GM19452 (cell line): ENCODE measurements at regions not wholly inside any gene's neighbourhood (a gene's known extent, or its start where the extent isn't known, plus 50 kb on each side); places are given as distances from the start of the nearest gene placed in this dataset.
"Not testable (repeated sequence)": the region's sequence is repeated elsewhere in the genome, so short reads cannot be mapped to it uniquely, and the experiment has no call there.

Experiments used
- ATAC-seq: cut with Tn5 transposase; IDR thresholded peaks from one replicate; pipeline ENCODE4 v1.9.1; 2021; ENCODE audit not compliant: unreplicated experiment

DNA sequence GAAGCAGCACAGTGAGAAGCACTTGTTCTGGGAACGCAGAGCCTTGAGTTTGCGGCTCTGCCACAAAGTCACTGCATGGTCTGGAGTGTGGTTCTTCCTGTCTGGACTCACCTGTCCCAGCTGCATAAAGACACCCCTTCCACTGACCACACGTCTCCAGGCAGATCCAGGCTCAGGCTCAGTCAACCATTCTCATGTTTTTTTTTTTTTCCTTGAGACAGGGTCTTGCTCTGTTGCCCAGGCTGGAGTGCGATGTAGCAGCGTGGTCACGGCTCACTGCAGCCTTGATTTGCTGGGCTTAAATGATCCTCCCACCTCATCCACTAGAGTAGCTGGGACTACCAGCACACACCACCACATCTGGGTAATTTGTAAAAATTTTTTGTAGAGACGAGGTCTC lies 102.9 kb upstream of the KLF4 start:
- no peak for ATAC-seq

GRCh38 chr9:107591781-107592180 lies 102.2 kb upstream of the KLF4 start:
- ATAC-seq = no peak

DNA sequence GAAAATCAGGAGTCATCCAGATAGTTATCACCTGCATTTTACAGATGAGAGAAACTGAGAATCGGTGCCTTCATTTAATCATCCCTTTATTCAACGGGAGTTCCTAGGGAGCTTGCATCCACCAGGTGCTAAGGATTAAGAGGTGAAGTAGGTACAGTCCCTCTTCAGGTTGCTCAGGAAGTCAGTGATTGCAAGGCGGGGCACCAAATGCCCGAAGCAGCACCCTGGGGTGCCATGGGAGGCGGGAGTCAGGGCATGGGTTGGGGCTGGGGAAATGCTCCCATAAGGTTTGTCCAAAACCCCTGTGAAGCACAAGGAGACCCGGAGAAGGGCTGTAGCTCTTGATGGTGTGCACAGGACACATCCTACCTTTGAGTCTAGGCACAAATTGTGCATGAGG lies 98.8 kb upstream of the KLF4 start:
- ATAC-seq = no peak

DNA sequence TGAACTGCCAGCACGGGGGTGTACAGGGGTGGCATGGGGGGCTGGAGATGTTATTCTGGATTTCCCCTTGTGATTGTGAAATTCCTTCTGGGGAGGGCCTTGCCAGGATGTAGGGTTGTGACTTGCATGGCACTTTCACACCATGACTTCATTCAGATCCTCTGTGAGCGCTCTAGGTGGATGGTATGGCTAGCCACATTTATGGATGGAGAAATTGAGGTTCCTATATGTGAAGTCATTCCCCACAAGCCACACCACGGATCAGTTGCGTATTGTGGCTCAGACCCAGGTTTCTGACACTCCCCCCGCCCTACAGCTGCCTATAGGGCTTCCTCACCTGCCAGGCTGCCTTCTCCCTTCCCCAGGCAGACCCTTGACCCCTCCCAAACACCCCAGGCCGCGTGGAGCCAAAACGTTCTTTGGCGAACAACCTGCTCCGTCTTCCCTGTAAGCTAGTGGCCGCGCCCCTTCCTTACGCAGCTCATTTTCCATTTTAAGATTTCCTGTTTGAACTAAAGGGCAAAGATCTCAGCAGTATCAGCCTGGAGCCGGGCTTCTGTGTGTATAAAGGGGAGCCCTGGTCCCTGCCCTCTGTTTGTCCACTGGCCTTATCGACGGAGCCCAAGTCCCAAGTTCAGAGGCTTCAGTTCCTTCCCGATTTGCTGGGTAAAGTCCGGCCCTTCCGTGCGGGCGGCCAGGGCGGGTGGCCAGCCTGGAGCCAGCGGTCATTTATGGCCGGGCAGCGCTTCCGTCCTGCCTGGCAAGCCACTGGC lies 97.8 kb upstream of the KLF4 start:
- ATAC-seq = no peak

GRCh38 chr9:107586493-107586892 lies 96.9 kb upstream of the KLF4 start:
- no peak for ATAC-seq

- ATAC-seq = no peak
Observed at GRCh38 chr9:107585465-107585864, 95.9 kb upstream of the KLF4 start.

GRCh38 chr9:107584944-107585343 lies 95.4 kb upstream of the KLF4 start:
- ATAC-seq = no peak

GRCh38 chr9:107584186-107584585 lies 94.6 kb upstream of the KLF4 start:
- ATAC-seq = no peak

DNA sequence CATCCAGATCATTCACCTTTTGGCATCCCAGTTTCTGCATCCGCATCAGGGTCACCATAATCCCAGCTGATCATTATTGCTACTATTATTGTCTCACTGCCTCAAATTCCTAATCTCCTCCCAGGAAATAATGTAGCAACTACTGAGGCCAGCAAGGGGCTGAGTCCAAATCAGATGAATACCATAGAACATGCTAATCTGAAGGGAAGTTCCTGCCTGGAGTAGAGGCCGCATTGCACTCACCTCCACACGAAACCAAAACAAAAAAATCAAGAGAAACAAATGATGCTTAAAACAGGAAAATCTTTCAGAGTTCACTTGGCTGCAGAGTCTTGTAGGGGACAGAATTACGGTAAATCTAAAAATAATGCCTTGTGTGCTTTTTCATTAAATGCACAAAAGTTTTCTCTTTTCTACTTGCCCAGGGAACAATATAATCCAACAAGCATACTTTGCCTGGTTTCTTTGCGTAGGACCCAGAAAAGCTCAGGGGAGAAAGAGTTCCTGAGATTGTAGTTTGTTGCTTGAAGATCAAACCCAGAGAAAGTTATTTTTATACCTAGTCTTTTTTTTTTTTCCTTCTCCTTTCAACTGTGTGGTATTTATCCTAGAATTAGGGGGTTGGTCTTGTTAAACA lies 87.7 kb upstream of the KLF4 start:
- ATAC-seq = no peak

DNA sequence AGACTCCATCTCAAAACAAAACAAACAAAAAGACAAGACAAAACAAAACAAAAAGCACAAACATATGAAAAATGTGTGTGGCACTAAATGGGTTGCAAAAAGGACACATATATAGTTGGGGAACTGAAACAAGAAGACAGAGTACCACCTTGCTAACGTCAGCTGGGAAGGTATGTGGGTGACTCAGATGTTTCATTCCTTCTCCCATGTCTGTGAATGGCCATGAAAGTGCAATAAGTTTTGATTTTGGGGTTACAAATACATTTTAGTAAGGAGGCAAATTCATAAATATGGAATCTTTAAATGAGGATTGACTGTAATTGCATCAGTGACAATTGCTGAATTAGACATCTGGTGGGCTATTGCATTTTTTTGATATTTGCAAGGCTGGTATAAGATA lies 81.6 kb upstream of the KLF4 start:
- ATAC-seq = no peak

DNA sequence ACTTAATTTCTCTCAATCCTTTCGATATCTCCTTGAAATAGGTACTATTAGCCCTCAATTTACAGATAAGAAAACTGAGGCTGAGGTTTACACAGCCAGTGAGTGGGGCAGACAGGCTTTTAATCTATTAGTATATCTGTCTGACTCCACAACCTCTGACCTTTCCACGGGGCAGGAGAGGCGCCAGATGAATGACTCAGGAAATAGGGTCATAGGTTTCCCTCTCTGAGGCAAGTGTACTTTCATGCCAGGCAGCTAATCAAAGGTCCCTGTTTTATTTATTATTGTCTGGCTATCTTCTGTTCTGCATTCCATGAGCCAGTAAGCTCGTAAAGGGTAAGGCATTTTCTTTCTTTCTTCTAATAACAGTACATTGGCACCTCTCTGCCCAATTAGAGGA lies 79.6 kb upstream of the KLF4 start:
- ATAC-seq = no peak

GRCh38 chr9:107568406-107568805 lies 78.8 kb upstream of the KLF4 start:
- ATAC-seq = not testable (repeated sequence)

DNA sequence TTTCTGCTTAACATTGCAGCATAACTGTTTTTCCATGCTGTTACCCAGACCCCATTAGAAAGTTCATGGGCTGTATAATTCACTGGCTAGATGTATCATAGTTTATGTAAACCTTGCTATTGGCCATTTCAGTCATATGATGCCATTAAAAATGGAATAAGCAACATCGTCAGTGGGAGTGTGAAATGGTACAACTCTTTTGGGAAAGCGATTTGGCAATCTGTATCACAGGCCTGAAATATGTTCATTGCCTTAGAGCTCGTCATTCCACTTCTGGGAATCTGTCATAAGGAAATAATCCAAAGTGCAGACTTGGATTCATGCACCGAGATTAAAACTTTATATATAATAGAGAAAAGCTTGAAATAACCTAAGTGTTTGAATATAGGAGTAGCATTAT lies 77.9 kb upstream of the KLF4 start:
- ATAC-seq = no peak

GRCh38 chr9:107566611-107567061 lies 77.1 kb upstream of the KLF4 start:
- ATAC-seq = no peak

DNA sequence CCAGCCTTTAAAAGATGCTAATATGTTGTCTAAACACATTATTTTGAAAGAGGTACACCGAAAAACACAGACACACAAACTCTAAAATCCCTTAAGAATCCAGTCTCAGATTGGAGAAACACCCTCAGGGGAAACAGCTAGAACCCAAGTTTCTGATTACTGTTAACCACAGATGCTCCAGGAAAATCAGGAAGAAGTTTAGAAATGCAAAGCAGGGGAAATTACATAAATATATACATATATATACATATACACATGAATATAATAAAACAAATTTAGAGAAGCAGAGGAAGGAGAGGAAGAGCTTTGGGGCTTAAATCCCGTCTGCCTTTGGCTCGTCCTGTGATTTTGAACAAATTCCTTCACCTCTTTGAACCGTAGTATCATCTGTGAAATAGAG lies 73.2 kb upstream of the KLF4 start:
- no peak for ATAC-seq

DNA sequence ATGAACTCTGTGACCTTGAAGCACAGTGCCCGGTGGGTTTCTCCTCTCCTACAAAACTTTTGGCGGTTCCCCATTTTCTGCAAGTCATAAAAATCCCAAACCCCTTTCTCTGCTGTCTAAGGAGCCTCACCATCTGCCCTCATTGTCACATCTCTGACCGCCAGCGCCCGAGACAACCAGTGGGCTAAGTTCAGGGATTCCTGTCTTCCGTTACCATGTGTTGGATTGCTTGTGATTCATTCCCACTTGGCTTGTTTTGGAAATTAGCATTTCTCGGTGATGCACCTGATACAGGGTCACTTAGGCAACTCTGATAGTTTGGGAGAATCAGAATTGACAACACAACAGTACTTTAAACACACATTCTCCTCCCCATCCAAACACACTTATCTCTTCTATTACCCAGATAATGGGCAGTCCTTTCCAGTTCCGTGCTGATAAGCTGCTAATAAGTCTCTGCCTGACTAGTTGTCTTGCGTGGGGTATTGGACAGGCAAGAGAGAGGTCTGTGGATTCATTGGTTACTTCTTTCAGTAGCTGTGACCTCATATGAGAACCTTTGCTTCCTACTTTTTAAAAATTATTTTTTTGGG lies 70.0 kb upstream of the KLF4 start:
- ATAC-seq = no peak

- no peak for ATAC-seq
Observed at GRCh38 chr9:107557236-107557990, 67.8 kb upstream of the KLF4 start.

- no peak for ATAC-seq
Observed at GRCh38 chr9:107554636-107555035, 65.1 kb upstream of the KLF4 start.

GRCh38 chr9:107548298-107549142 lies 59.0 kb upstream of the KLF4 start:
- no peak for ATAC-seq

- ATAC-seq = no peak
Observed at GRCh38 chr9:107547772-107548297, 58.3 kb upstream of the KLF4 start.
